Smooth muscle cell (in vitro differentiated cells): ENCODE measurements at regions not wholly inside any gene's neighbourhood (a gene's known extent, or its start where the extent isn't known, plus 50 kb on each side); places are given as distances from the start of the nearest gene placed in this dataset.

ENCODE experiments used
- DNase-seq: peaks from one replicate; lab custom pipeline; 2025; ENCODE audit not compliant: unreplicated experiment; lab: John Stamatoyannopoulos, UW
- H2AFZ ChIP-seq: fragments of 200-600 bp; sonication (generic); 2 replicates; pipeline ENCODE4 v1.6.0; 2016; ENCODE audit warnings: antibody characterized with exemption, low read depth, mild to moderate bottlenecking
- H3F3A ChIP-seq: fragments of 200-600 bp; sonication (generic); 2 replicates; pipeline ENCODE4 v1.6.0; 2017; ENCODE audit warnings: antibody characterized with exemption, low read depth
- H3K27ac ChIP-seq: fragments of 200-600 bp; sonication (generic); 2 replicates; pipeline ENCODE4 v1.5.1; 2016; ENCODE audit warnings: low read depth, mild to moderate bottlenecking
- H3K27me3 ChIP-seq: fragments of 200-600 bp; sonication (generic); 2 replicates; pipeline ENCODE4 v1.6.1; 2016; ENCODE audit warnings: low read depth, mild to moderate bottlenecking
- H3K36me3 ChIP-seq: fragments of 200-600 bp; sonication (generic); 2 replicates; pipeline ENCODE4 v1.5.1; 2016; ENCODE audit warnings: low read depth
- H3K4me1 ChIP-seq: fragments of 200-600 bp; sonication (generic); 2 replicates; pipeline ENCODE4 v1.5.1; 2016; ENCODE audit warnings: low read depth
- H3K4me2 ChIP-seq: fragments of 200-600 bp; sonication (generic); 2 replicates; pipeline ENCODE4 v1.6.0; 2016; ENCODE audit warnings: mild to moderate bottlenecking
- H3K4me3 ChIP-seq: fragments of 200-600 bp; sonication (generic); 2 replicates; pipeline ENCODE4 v1.5.1; 2016; ENCODE audit warnings: mild to moderate bottlenecking
- H3K79me2 ChIP-seq: fragments of 200-600 bp; sonication (generic); 2 replicates; pipeline ENCODE4 v1.6.0; 2016; ENCODE audit warnings: low read depth, mild to moderate bottlenecking
- H3K9ac ChIP-seq: fragments of 200-600 bp; sonication (generic); 2 replicates; pipeline ENCODE4 v1.6.0; 2016; ENCODE audit warnings: low read depth
- H3K9me3 ChIP-seq: fragments of 200-600 bp; sonication (generic); replicated peaks from 2 replicates; pipeline ENCODE4 v1.5.1; 2016; ENCODE audit warnings: low read depth
- H4K20me1 ChIP-seq: fragments of 200-600 bp; sonication (generic); 2 replicates; pipeline ENCODE4 v1.6.0; 2016; ENCODE audit warnings: low read depth
- CTCF ChIP-seq: fragments of 200-600 bp; sonication (generic); IDR thresholded peaks from 2 replicates; pipeline ENCODE4 v1.5.1; 2017; ENCODE audit warnings: borderline replicate concordance, mild to moderate bottlenecking, antibody characterized with exemption; ENCODE audit not compliant: insufficient read depth, poor library complexity, severe bottlenecking
- WGBS: methylation state at CpG from one replicate; pipeline ENCODE4 v1.1.7; 2016; ENCODE audit warnings: low lambda C conversion rate; 5-methylcytosine and 5-hydroxymethylcytosine counted together

GRCh38 chr17:77750427-77751043 is 208.0 kb upstream of the TNRC6C start:
- no peaks in the 10 kb centered on the region for H3K9me3 ChIP-seq
- 89% methylated on average over 5 of the region's 5 CpGs for WGBS
- H3F3A ChIP-seq: no peaks in the 10 kb centered on the region
- no peaks in the 10 kb centered on the region for H3K27me3 ChIP-seq
- H3K36me3 ChIP-seq: no peaks in the 10 kb centered on the region
- no peak overlapping the region for H3K4me3 ChIP-seq
- no peaks in the 10 kb centered on the region for H4K20me1 ChIP-seq
- H3K79me2 ChIP-seq: no peaks in the 10 kb centered on the region
- peaks cover 25% of the 10 kb centered on the region for H3K4me1 ChIP-seq
- H3K9ac ChIP-seq: no peak overlapping the region
- H3K4me2 ChIP-seq: no peak overlapping the region
- TF ChIP-seq CTCF: no peak
- no peak for DNase-seq
- no peak overlapping the region for H2AFZ ChIP-seq
- H3K27ac ChIP-seq: no peak overlapping the region

GRCh38 chr17:77753246-77753645 is 205.3 kb upstream of the TNRC6C start:
- H2AFZ ChIP-seq: no peak overlapping the region
- H3K79me2 ChIP-seq: no peaks in the 10 kb centered on the region
- H3K9ac ChIP-seq: no peak overlapping the region
- H3K4me3 ChIP-seq: no peak overlapping the region
- H3K36me3 ChIP-seq: no peaks in the 10 kb centered on the region
- no peak overlapping the region for H3K27ac ChIP-seq
- no peak for DNase-seq
- no peak overlapping the region for H3K4me2 ChIP-seq
- 91% methylated on average over 8 of the region's 8 CpGs for WGBS
- TF ChIP-seq CTCF: no peak
- H3K9me3 ChIP-seq: no peaks in the 10 kb centered on the region
- H4K20me1 ChIP-seq: no peaks in the 10 kb centered on the region
- H3K4me1 ChIP-seq: peaks cover 8% of the 10 kb centered on the region
- H3K27me3 ChIP-seq: no peaks in the 10 kb centered on the region
- H3F3A ChIP-seq: no peaks in the 10 kb centered on the region

- no peak overlapping the region for H3K4me3 ChIP-seq
- H4K20me1 ChIP-seq: no peaks in the 10 kb centered on the region
- no peaks in the 10 kb centered on the region for H3K9me3 ChIP-seq
- H2AFZ ChIP-seq: no peak overlapping the region
- H3K27ac ChIP-seq: no peak overlapping the region
- H3K27me3 ChIP-seq: no peaks in the 10 kb centered on the region
- no peaks in the 10 kb centered on the region for H3F3A ChIP-seq
- H3K36me3 ChIP-seq: no peaks in the 10 kb centered on the region
- WGBS: 91% methylated on average over 12 of the region's 12 CpGs
- DNase-seq: no peak
- H3K79me2 ChIP-seq: no peaks in the 10 kb centered on the region
- TF ChIP-seq CTCF: no peak
- no peak overlapping the region for H3K9ac ChIP-seq
- no peak overlapping the region for H3K4me2 ChIP-seq
- H3K4me1 ChIP-seq: peaks cover 4% of the 10 kb centered on the region
Observed at GRCh38 chr17:77753691-77754245, 204.7 kb upstream of the TNRC6C start.

GRCh38 chr17:77754956-77755355 is 203.5 kb upstream of the TNRC6C start:
- Histone ChIP-seq H4K20me1 (no peaks in the 10 kb centered on the region), H3K79me2 (no peaks in the 10 kb centered on the region), H3K4me2 (no peak overlapping the region), H3K4me1 (peaks cover 4% of the 10 kb centered on the region), H3K4me3 (no peak overlapping the region), H3F3A (no peaks in the 10 kb centered on the region), H3K27me3 (no peaks in the 10 kb centered on the region), H2AFZ (no peak overlapping the region), H3K27ac (no peak overlapping the region), H3K9ac (no peak overlapping the region), H3K9me3 (no peaks in the 10 kb centered on the region), H3K36me3 (no peaks in the 10 kb centered on the region)
- DNase-seq: no peak
- no peak for TF ChIP-seq CTCF
- 98% methylated on average over 5 of the region's 5 CpGs for WGBS
